OCI-LY7 (cell line): ENCODE measurements at regions not wholly inside any gene's neighbourhood (a gene's known extent, or its start where the extent isn't known, plus 50 kb on each side); places are given as distances from the start of the nearest gene placed in this dataset.

Experiments used
- EZH2phosphoT487 ChIP-seq: fragments of 200-600 bp; sonication (generic); IDR thresholded peaks from 2 replicates; pipeline ENCODE4 v1.6.1; 2018; ENCODE audit warnings: low read depth, borderline replicate concordance, mild to moderate bottlenecking, mixed run types, antibody characterized with exemption, low read length, moderate library complexity, mixed read lengths
- TF ChIP-seq, protein P1 (sequence below): fragments of 200-600 bp; sonication (generic); conservative IDR thresholded peaks from 2 replicates; pipeline ENCODE4 v1.5.1; 2014; ENCODE audit warnings: mild to moderate bottlenecking, antibody characterized with exemption, low read length, moderate library complexity, mixed read lengths

GRCh38 chr18:1652018-1652417 lies 747.3 kb downstream of the ADCYAP1 start:
- TF ChIP-seq, protein P1, sequence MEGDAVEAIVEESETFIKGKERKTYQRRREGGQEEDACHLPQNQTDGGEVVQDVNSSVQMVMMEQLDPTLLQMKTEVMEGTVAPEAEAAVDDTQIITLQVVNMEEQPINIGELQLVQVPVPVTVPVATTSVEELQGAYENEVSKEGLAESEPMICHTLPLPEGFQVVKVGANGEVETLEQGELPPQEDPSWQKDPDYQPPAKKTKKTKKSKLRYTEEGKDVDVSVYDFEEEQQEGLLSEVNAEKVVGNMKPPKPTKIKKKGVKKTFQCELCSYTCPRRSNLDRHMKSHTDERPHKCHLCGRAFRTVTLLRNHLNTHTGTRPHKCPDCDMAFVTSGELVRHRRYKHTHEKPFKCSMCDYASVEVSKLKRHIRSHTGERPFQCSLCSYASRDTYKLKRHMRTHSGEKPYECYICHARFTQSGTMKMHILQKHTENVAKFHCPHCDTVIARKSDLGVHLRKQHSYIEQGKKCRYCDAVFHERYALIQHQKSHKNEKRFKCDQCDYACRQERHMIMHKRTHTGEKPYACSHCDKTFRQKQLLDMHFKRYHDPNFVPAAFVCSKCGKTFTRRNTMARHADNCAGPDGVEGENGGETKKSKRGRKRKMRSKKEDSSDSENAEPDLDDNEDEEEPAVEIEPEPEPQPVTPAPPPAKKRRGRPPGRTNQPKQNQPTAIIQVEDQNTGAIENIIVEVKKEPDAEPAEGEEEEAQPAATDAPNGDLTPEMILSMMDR = no peak
- no peak for TF ChIP-seq EZH2phosphoT487
